ENCODE measurements at regions not wholly inside any gene's neighbourhood (a gene's known extent, or its start where the extent isn't known, plus 50 kb on each side); places are given as distances from the start of the nearest gene placed in this dataset.

- TF ChIP-seq CTCF (IDR thresholded peaks at IDR 0.05; ENCODE audit: low read length): no peak
- TF ChIP-seq EZH2 (optimal IDR thresholded peaks at IDR 0.05; ENCODE audit: low read depth, low read length): no peak
These were observed 1092.2 kb downstream of the TBC1D22A start for GRCh38 chr22:47854680-47855079.

Measured in MM.1S (cell line).